B cell (primary cell): ENCODE measurements at regions not wholly inside any gene's neighbourhood (a gene's known extent, or its start where the extent isn't known, plus 50 kb on each side); places are given as distances from the start of the nearest gene placed in this dataset.

Experiments used
- ATAC-seq: fragments of 200-7000 bp; cut with Tn5 transposase; one replicate; pipeline ENCODE4 v1.10.0; 2021; ENCODE audit warnings: low read depth, mild to moderate bottlenecking, moderate number of reproducible peaks, moderate library complexity
- CTCF ChIA-PET: fragments of 350-600 bp; sonication (Branson Sonifier 250); formaldehyde crosslinking; loops from one replicate; lab custom pipeline; 2021; ENCODE audit warnings: antibody characterized with exemption, inconsistent platforms; lab: Charles Lee
- POLR2A ChIA-PET: fragments of 350-600 bp; sonication (Branson Sonifier 250); formaldehyde crosslinking; loops from one replicate; lab custom pipeline; 2021; ENCODE audit warnings: antibody characterized with exemption; lab: Charles Lee
- DNase-seq: peaks from one replicate; pipeline ENCODE4 v3.0.0; 2013
- H2AFZ ChIP-seq: 2 replicates; pipeline ENCODE4 v1.6.1; 2012; ENCODE audit warnings: mild to moderate bottlenecking, low read depth, low read length; ENCODE audit not compliant: insufficient read depth, poor library complexity, severe bottlenecking
- H3K27ac ChIP-seq, 2 donors: 1 replicate in 1 of 2; 2 replicates in 1 of 2; pipeline ENCODE4 v1.5.1; 2012 to 2013; ENCODE audit warnings: low read length in 2 of 2, mild to moderate bottlenecking in 2 of 2, moderate library complexity in 1 of 2
- H3K27me3 ChIP-seq, 4 experiments: fragments of 200-600 bp in 1 of 4; sonication (generic) in 1 of 4; replicated peaks in 1 of 4; 1 replicate in 2 of 4; 2 replicates in 2 of 4; pipeline versions ENCODE4 v1.6.1 to v1.7.0; 2013 to 2016; ENCODE audit warnings: low read length in 3 of 4, mild to moderate bottlenecking in 2 of 4, mixed read lengths in 1 of 4, moderate library complexity in 1 of 4; ENCODE audit not compliant: insufficient read depth in 4 of 4, control insufficient read depth in 3 of 4; ENCODE audit errors: control extremely low read depth in 1 of 4
- H3K36me3 ChIP-seq, 2 experiments: replicated peaks in 1 of 2; 1 replicate in 1 of 2; 2 replicates in 1 of 2; pipeline versions ENCODE4 v1.6.1 to v1.7.1; 2013; ENCODE audit warnings: low read length in 1 of 2; ENCODE audit not compliant: insufficient read depth in 2 of 2, control insufficient read depth in 1 of 2; ENCODE audit errors: control extremely low read depth in 1 of 2, extremely low read depth in 1 of 2
- H3K4me1 ChIP-seq, 2 donors: fragments of 200-600 bp in 1 of 2; sonication (generic) in 1 of 2; 1 replicate in 1 of 2; 2 replicates in 1 of 2; pipeline versions ENCODE4 v1.5.1 to v1.6.1; 2013 to 2017; ENCODE audit warnings: low read length in 2 of 2; ENCODE audit not compliant: control insufficient read depth in 2 of 2, insufficient read depth in 2 of 2
- H3K4me2 ChIP-seq: replicated peaks from 2 replicates; pipeline ENCODE3; 2012; ENCODE audit warnings: mild to moderate bottlenecking, low read depth, low read length; ENCODE audit not compliant: poor library complexity, severe bottlenecking
- H3K4me3 ChIP-seq, 5 experiments: fragments of 200-600 bp in 1 of 5; sonication (generic) in 1 of 5; 1 replicate in 3 of 5; 2 replicates in 2 of 5; pipeline versions ENCODE4 v1.5.1 to v1.7.0; 2011 to 2016; ENCODE audit warnings: low read length in 4 of 5, mild to moderate bottlenecking in 4 of 5, low read depth in 2 of 5, control low read depth in 1 of 5, moderate library complexity in 1 of 5; ENCODE audit not compliant: insufficient read depth in 1 of 5; ENCODE audit errors: control extremely low read depth in 1 of 5, extremely low read depth in 1 of 5
- H3K79me2 ChIP-seq: fragments of 200-600 bp; sonication (generic); one replicate; pipeline ENCODE4 v1.6.0; 2016; ENCODE audit warnings: low read length; ENCODE audit not compliant: control insufficient read depth, insufficient read depth
- H3K9ac ChIP-seq: fragments of 200-600 bp; sonication (generic); 2 replicates; pipeline ENCODE4 v1.6.1; 2017; ENCODE audit warnings: mild to moderate bottlenecking, low read length, moderate library complexity
- H3K9me3 ChIP-seq, 3 donors: one replicate each; pipeline versions ENCODE4 v1.6.1 to v1.7.1; 2013; ENCODE audit warnings: low read length in 2 of 3; ENCODE audit not compliant: control insufficient read depth in 2 of 3, insufficient read depth in 1 of 3; ENCODE audit errors: control extremely low read depth in 1 of 3
- H4K20me1 ChIP-seq: 2 replicates; pipeline ENCODE4 v1.6.0; 2012; ENCODE audit warnings: mild to moderate bottlenecking, low read length; ENCODE audit not compliant: insufficient read depth, control insufficient read depth, poor library complexity, severe bottlenecking
- H3K27ac Mint-ChIP-seq: one replicate; pipeline ENCODE4 v1.8.0; 2021; ENCODE audit warnings: mixed read lengths
- H3K27me3 Mint-ChIP-seq: one replicate; pipeline ENCODE4 v1.8.0; 2021; ENCODE audit warnings: mixed read lengths
- H3K4me1 Mint-ChIP-seq: one replicate; pipeline ENCODE4 v1.8.0; 2021; ENCODE audit warnings: mixed read lengths
- H3K4me3 Mint-ChIP-seq: one replicate; pipeline ENCODE4 v1.8.0; 2021; ENCODE audit warnings: mixed read lengths
- H3K9me3 Mint-ChIP-seq: one replicate; pipeline ENCODE4 v1.8.0; 2022; ENCODE audit warnings: mixed read lengths; ENCODE audit not compliant: insufficient read depth
- EZH2 ChIP-seq: IDR thresholded peaks from 2 replicates; pipeline ENCODE4 v1.6.1; 2012; ENCODE audit warnings: borderline replicate concordance, low read depth, mild to moderate bottlenecking, moderate library complexity, low read length; ENCODE audit not compliant: insufficient read depth, poor library complexity, severe bottlenecking
- WGBS: methylation state at CpG from one replicate; pipeline ENCODE4 v1.1.5; 2013; ENCODE audit warnings: missing lambda C conversion rate; ENCODE audit not compliant: insufficient coverage; 5-methylcytosine and 5-hydroxymethylcytosine counted together
- intact Hi-C: fragments of 100-400 bp; cut with micrococcal nuclease; formaldehyde crosslinking; loops from one replicate; pipeline ENCODE4 v1.10.0; 2022
- TF ChIP-seq, protein P1 (sequence below): fragments of 200-600 bp; IDR thresholded peaks from one replicate; pipeline ENCODE4 v1.8.0; 2022; ENCODE audit warnings: antibody characterized with exemption, mild to moderate bottlenecking

DNA sequence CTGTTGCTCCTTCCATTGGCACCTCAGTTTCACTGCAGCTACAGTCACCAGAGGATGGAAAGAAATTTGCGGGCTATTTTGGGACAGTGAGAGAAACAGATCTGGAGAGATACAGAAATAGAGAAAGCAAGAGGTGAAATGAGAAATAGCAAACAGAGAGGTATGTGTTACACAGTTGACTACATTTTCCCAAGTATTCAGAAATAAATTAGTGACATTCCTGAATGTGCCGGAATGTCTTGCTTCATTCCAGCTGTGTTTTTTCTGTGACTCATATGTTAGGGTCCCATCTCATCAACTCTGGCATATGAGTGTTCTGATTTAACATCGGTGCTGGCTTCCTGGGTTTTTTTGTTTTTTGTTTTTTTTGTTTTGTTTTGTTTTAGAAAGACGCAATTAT, 63.8 kb upstream of the ZNF462 start:
- peaks cover 0 to 3% (median 0%) of the 10 kb centered on the region in 3 donors for H3K9me3 ChIP-seq
- H3K27me3 ChIP-seq: no peaks in the 10 kb centered on the region
- no peak overlapping the region for H2AFZ ChIP-seq
- no peak overlapping the region for H3K4me3 Mint-ChIP-seq
- no peak for DNase-seq
- no peak overlapping the region for H3K27ac Mint-ChIP-seq
- ATAC-seq: no peak
- no peaks in the 10 kb centered on the region for H4K20me1 ChIP-seq
- no peaks in the 10 kb centered on the region for H3K79me2 ChIP-seq
- H3K9ac ChIP-seq: no peak overlapping the region
- H3K27me3 Mint-ChIP-seq: no peaks in the 10 kb centered on the region
- intact Hi-C loops: no loop called here
- POLR2A ChIA-PET: no interaction called here
- H3K4me1 ChIP-seq: no peaks in the 10 kb centered on the region
- H3K9me3 Mint-ChIP-seq: peaks cover 2% of the 10 kb centered on the region
- H3K4me3 ChIP-seq: no peak overlapping the region
- no peaks in the 10 kb centered on the region for H3K36me3 ChIP-seq
- 100% methylated on average over 1 of the region's 4 CpGs for WGBS
- CTCF ChIA-PET: no interaction called here
- no peak overlapping the region for H3K27ac ChIP-seq
- no peaks in the 10 kb centered on the region for H3K4me1 Mint-ChIP-seq
- no peak overlapping the region for H3K4me2 ChIP-seq
- TF ChIP-seq, protein P1, sequence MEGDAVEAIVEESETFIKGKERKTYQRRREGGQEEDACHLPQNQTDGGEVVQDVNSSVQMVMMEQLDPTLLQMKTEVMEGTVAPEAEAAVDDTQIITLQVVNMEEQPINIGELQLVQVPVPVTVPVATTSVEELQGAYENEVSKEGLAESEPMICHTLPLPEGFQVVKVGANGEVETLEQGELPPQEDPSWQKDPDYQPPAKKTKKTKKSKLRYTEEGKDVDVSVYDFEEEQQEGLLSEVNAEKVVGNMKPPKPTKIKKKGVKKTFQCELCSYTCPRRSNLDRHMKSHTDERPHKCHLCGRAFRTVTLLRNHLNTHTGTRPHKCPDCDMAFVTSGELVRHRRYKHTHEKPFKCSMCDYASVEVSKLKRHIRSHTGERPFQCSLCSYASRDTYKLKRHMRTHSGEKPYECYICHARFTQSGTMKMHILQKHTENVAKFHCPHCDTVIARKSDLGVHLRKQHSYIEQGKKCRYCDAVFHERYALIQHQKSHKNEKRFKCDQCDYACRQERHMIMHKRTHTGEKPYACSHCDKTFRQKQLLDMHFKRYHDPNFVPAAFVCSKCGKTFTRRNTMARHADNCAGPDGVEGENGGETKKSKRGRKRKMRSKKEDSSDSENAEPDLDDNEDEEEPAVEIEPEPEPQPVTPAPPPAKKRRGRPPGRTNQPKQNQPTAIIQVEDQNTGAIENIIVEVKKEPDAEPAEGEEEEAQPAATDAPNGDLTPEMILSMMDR: no peak
- no peak for TF ChIP-seq EZH2

DNA sequence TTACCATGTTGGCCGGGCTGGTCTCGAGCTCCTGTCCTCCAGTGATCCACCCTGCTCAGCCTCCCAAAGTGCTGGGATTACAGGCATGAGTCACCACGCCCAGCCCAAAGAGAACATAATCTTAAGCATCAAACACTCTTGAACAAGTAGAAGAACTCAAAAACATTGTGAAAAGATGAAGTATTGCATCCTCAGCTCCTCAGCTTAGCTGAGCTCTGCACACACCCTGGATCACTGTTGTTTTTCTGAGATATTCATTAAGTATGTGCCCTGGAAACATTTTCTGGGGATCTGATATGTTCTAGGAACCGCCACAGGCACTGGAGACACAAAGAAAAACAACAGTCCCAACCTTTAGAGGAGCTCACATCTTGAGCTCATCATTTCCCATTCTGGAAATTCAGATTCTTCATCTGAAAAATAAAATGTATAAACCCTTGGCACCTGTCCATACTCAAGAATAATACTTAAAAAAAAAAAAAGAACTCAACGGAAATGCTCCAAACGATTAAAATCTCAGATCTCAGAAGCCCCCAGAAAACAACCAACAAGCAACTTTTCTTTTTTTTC, 62.2 kb upstream of the ZNF462 start:
- H3K4me3 Mint-ChIP-seq: no peak overlapping the region
- no peak overlapping the region for H3K4me2 ChIP-seq
- H3K9ac ChIP-seq: no peak overlapping the region

More for the DNA sequence above, 62.2 kb upstream of the ZNF462 start:
- DNase-seq (no peak), ATAC-seq (no peak)
- Mint-ChIP-seq H3K27ac (no peak overlapping the region), H3K9me3 (peaks cover 2% of the 10 kb centered on the region), H3K4me1 (no peaks in the 10 kb centered on the region), H3K27me3 (no peaks in the 10 kb centered on the region)
- TF ChIP-seq EZH2: no peak
- TF ChIP-seq, protein P1: no peak
- 89% methylated on average over 4 of the region's 6 CpGs for WGBS
- H3K9me3 ChIP-seq: peaks cover 0 to 5% (median 0%) of the 10 kb centered on the region in 3 donors
- no peaks in the 10 kb centered on the region for H4K20me1 ChIP-seq
- no peaks in the 10 kb centered on the region for H3K79me2 ChIP-seq
- no peak overlapping the region for H3K4me3 ChIP-seq
- intact Hi-C loops: no loop called here
- H3K27me3 ChIP-seq: no peaks in the 10 kb centered on the region
- no peaks in the 10 kb centered on the region for H3K36me3 ChIP-seq
- no peaks in the 10 kb centered on the region for H3K4me1 ChIP-seq
- ChIA-PET POLR2A (no interaction called here), CTCF (no interaction called here)
- H2AFZ ChIP-seq: no peak overlapping the region
- H3K27ac ChIP-seq: no peak overlapping the region
